ENCODE measurements at regions not wholly inside any gene's neighbourhood (a gene's known extent, or its start where the extent isn't known, plus 50 kb on each side); places are given as distances from the start of the nearest gene placed in this dataset.

- TF ChIP-seq, protein P1, sequence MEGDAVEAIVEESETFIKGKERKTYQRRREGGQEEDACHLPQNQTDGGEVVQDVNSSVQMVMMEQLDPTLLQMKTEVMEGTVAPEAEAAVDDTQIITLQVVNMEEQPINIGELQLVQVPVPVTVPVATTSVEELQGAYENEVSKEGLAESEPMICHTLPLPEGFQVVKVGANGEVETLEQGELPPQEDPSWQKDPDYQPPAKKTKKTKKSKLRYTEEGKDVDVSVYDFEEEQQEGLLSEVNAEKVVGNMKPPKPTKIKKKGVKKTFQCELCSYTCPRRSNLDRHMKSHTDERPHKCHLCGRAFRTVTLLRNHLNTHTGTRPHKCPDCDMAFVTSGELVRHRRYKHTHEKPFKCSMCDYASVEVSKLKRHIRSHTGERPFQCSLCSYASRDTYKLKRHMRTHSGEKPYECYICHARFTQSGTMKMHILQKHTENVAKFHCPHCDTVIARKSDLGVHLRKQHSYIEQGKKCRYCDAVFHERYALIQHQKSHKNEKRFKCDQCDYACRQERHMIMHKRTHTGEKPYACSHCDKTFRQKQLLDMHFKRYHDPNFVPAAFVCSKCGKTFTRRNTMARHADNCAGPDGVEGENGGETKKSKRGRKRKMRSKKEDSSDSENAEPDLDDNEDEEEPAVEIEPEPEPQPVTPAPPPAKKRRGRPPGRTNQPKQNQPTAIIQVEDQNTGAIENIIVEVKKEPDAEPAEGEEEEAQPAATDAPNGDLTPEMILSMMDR (IDR thresholded peaks at IDR 0.05; ENCODE audit: low read length), result no peak
- no peak for TF ChIP-seq EZH2 (optimal IDR thresholded peaks at IDR 0.05; ENCODE audit: low read depth, low read length)
- no peak for TF ChIP-seq EZH2phosphoT487 (IDR thresholded peaks at IDR 0.05; ENCODE audit: low read length)
Measured at GRCh38 chr12:13311551-13311950, 115.0 kb downstream of the EMP1 start.

Data from MM.1S (cell line).